K562 (cell line): ENCODE measurements at regions not wholly inside any gene's neighbourhood (a gene's known extent, or its start where the extent isn't known, plus 50 kb on each side); places are given as distances from the start of the nearest gene placed in this dataset.

Source experiments
- ATAC-seq: fragments of 200-7000 bp; cut with Tn5 transposase; 3 replicates; pipeline ENCODE4 v1.9.1; 2020; ENCODE audit warnings: moderate library complexity
- BruUV-seq: library from RNA; stranded (reverse); fragments of 400-500 nt; replicated peaks from 2 replicates; lab custom pipeline; 2021; lab: Mats Ljungman, UMichigan
- CTCF ChIA-PET: fragments of 300-600 bp; formaldehyde crosslinking; extraction: SDS; loops from one replicate; lab custom pipeline; 2021; ENCODE audit warnings: low intra/inter-chr PET ratio; lab: Yijun Ruan, JAX
- POLR2A ChIA-PET: fragments of 300-600, 350-650 bp; sonication (Branson Sonifier 250); formaldehyde crosslinking; extraction: SDS; loops from one replicate; lab custom pipeline; 2021; ENCODE audit warnings: antibody characterized with exemption, inconsistent platforms; lab: Yijun Ruan, JAX
- DNase-seq, 4 experiments: peaks; one replicate each; pipeline versions ENCODE4 v3.0.0 to v3.0.0-alpha.2; 2011 to 2018; ENCODE audit warnings: low spot score in 3 of 4, mixed read lengths in 3 of 4; ENCODE audit errors: extremely low read depth in 1 of 4
- FAIRE-seq: peaks from 2 replicates; lab custom pipeline; 2011; peaks lifted over from hg19 to GRCh38; lab: Jason Lieb, UNC
- H2AFZ ChIP-seq: 2 replicates; pipeline ENCODE4 v1.6.0; 2011; ENCODE audit warnings: low read depth, low read length, control low read depth, inconsistent platforms
- H3K27ac ChIP-seq: fragments of 200-600 bp; 3 replicates; pipeline ENCODE4 v1.8.0; 2011; ENCODE audit warnings: low read depth, mild to moderate bottlenecking, control low read depth, inconsistent platforms, low read length, moderate library complexity, mixed read lengths; ENCODE audit errors: extremely low read depth
- H3K27me3 ChIP-seq, 2 experiments: fragments of 300-600 bp in 1 of 2; 2 replicates in 1 of 2; 3 replicates in 1 of 2; pipeline versions ENCODE4 v1.6.0 to v1.8.0; 2011; ENCODE audit warnings: inconsistent platforms in 2 of 2, low read length in 2 of 2, mild to moderate bottlenecking in 1 of 2, mixed read lengths in 1 of 2, moderate library complexity in 1 of 2; ENCODE audit not compliant: control insufficient read depth in 2 of 2, insufficient read depth in 2 of 2
- H3K36me3 ChIP-seq: fragments of 300-600 bp; 3 replicates; pipeline ENCODE4 v1.8.0; 2011; ENCODE audit warnings: mild to moderate bottlenecking, low read length, inconsistent platforms; ENCODE audit not compliant: control insufficient read depth, insufficient read depth
- H3K4me1 ChIP-seq, 2 experiments: fragments of 200-600 bp in 1 of 2; replicated peaks in 1 of 2; 2 replicates in 1 of 2; 3 replicates in 1 of 2; pipeline versions ENCODE4 v1.5.1 to v1.8.0; 2011; ENCODE audit warnings: inconsistent platforms in 2 of 2, low read length in 2 of 2, mild to moderate bottlenecking in 1 of 2, mixed read lengths in 1 of 2, moderate library complexity in 1 of 2; ENCODE audit not compliant: control insufficient read depth in 2 of 2, insufficient read depth in 2 of 2
- H3K4me2 ChIP-seq: 2 replicates; pipeline ENCODE4 v1.6.1; 2011; ENCODE audit warnings: low read length, control low read depth, inconsistent platforms, mixed read lengths; ENCODE audit not compliant: insufficient read depth
- H3K4me3 ChIP-seq: fragments of 200-600 bp; sonication (generic), shearing (Covaris generic); 2 replicates; pipeline ENCODE4 v1.5.1; 2016; ENCODE audit warnings: control low read depth, inconsistent platforms
- H3K79me2 ChIP-seq: fragments of 200-600 bp; 3 replicates; pipeline ENCODE4 v1.8.0; 2011; ENCODE audit warnings: low read length, inconsistent platforms; ENCODE audit not compliant: control insufficient read depth, insufficient read depth
- H3K9ac ChIP-seq, 2 experiments: 2 replicates each; pipeline versions ENCODE4 v1.6.0 to v1.6.1; 2011; ENCODE audit warnings: low read depth in 2 of 2, low read length in 2 of 2, control low read depth in 1 of 2, inconsistent platforms in 1 of 2, mild to moderate bottlenecking in 1 of 2, mixed read lengths in 1 of 2; ENCODE audit not compliant: insufficient read depth in 1 of 2
- H3K9me1 ChIP-seq: one replicate; pipeline ENCODE4 v1.6.0; 2011; ENCODE audit warnings: inconsistent platforms, mild to moderate bottlenecking, low read length, moderate library complexity; ENCODE audit not compliant: control insufficient read depth, insufficient read depth
- H3K9me3 ChIP-seq: replicated peaks from 2 replicates; pipeline ENCODE4 v1.5.1; 2011; ENCODE audit warnings: low read depth, low read length, inconsistent platforms; ENCODE audit not compliant: control insufficient read depth, insufficient read depth
- H4K20me1 ChIP-seq: replicated peaks from 2 replicates; pipeline ENCODE4 v1.6.1; 2011; ENCODE audit warnings: low read length, inconsistent platforms, mixed read lengths; ENCODE audit not compliant: control insufficient read depth, insufficient read depth
- CBFA2T2 ChIP-seq: fragments of 450-650 bp; conservative IDR thresholded peaks from 2 replicates; pipeline ENCODE4 v1.6.1; 2017; ENCODE audit warnings: mild to moderate bottlenecking
- CBX5 ChIP-seq: IDR thresholded peaks from 2 replicates; pipeline ENCODE4 v1.6.1; 2014; ENCODE audit warnings: low read depth, borderline replicate concordance
- FOXJ3 ChIP-seq: sonication (generic); formaldehyde crosslinking; IDR thresholded peaks from 2 replicates; pipeline ENCODE4 v1.4.0; 2020; ENCODE audit warnings: mild to moderate bottlenecking, missing genetic modification reagents
- KDM1A ChIP-seq, 2 experiments: fragments of 450-650 bp; IDR thresholded peaks; 2 replicates each; pipeline ENCODE4 v1.6.1; 2016; ENCODE audit warnings: mild to moderate bottlenecking in 2 of 2
- MED1 ChIP-seq: sonication (generic); formaldehyde crosslinking; IDR thresholded peaks from 2 replicates; pipeline ENCODE4 v1.8.1; 2023; ENCODE audit warnings: missing genetic modification reagents, borderline replicate concordance
- NCOA2 ChIP-seq, 2 experiments: fragments of 450-650 bp; IDR thresholded peaks; 2 replicates each; pipeline ENCODE4 v1.6.1; 2018; ENCODE audit warnings: mild to moderate bottlenecking in 2 of 2, moderate library complexity in 1 of 2; ENCODE audit not compliant: partially characterized antibody in 2 of 2
- RB1 ChIP-seq: fragments of 450-650 bp; IDR thresholded peaks from 2 replicates; pipeline ENCODE4 v1.6.1; 2017; ENCODE audit warnings: low read depth, mild to moderate bottlenecking
- SETDB1 ChIP-seq: IDR thresholded peaks from one replicate; pipeline ENCODE4 v1.6.1; 2012; ENCODE audit warnings: low read length, control low read depth, inconsistent platforms
- ZNF280B ChIP-seq: fragments of 250-450 bp; sonication (Bioruptor Pico); IDR thresholded peaks from 2 replicates; pipeline ENCODE4 v1.5.1; 2021; ENCODE audit warnings: mild to moderate bottlenecking
- ZNF778 ChIP-seq: fragments of 450-650 bp; formaldehyde crosslinking; IDR thresholded peaks from 2 replicates; pipeline ENCODE4 v1.4.0; 2020; ENCODE audit warnings: mild to moderate bottlenecking, moderate library complexity
- WGBS: fragments of 100-300 bp; shearing (Covaris generic); methylation state at CpG from one replicate; pipeline ENCODE4 v1.1.6; 2016; ENCODE audit warnings: low coverage, mixed read lengths; ENCODE audit not compliant: insufficient coverage; ENCODE audit errors: missing lambda C conversion rate; 5-methylcytosine and 5-hydroxymethylcytosine counted together
- in situ Hi-C: fragments of 300-500 bp; cut with MboI; formaldehyde crosslinking; loops from 4 replicates; pipeline ENCODE4 v1.15.0; 2018; ENCODE audit warnings: inconsistent platforms, mixed read lengths
- intact Hi-C: fragments of 100-400 bp; cut with micrococcal nuclease; formaldehyde crosslinking; loops from 2 replicates; pipeline ENCODE4 v1.14.2; 2022
- TF ChIP-seq, protein P1 (sequence below): fragments of 450-650 bp; formaldehyde crosslinking; conservative IDR thresholded peaks from 2 replicates; pipeline ENCODE4 v1.4.0; 2022; ENCODE audit warnings: mild to moderate bottlenecking, missing genetic modification characterization

DNA sequence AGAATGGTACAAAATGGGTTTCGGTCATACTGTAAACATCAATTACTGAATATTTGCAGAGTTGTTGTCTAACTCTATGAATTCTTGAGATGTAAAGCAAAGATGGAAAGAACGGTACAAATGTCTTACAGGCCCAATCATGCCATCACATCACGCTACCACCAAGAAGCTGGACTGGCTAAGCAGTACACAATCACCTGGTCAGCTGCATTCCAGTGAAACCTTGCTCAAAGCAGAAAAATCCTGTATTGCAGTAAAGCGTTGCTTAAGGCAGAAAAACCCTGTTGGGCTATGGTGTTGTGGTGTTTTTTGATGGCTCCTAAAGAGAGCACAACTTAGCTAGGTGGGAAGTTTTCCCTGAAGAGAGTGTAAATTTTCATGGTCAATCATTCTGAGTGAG lies 112.6 kb upstream of the RASA1 start:
- Histone ChIP-seq H3K4me3 (no peak overlapping the region), H3K4me1 (peaks cover 0 to 2% of the 10 kb centered on the region in 2 experiments; a peak in 2 of 5 replicates), H4K20me1 (no peaks in the 10 kb centered on the region), H3K36me3 (no peaks in the 10 kb centered on the region), H3K27me3 (no peaks in the 10 kb centered on the region), H3K79me2 (no peaks in the 10 kb centered on the region), H3K9me3 (no peaks in the 10 kb centered on the region), H3K4me2 (no peak overlapping the region), H3K27ac (no peak overlapping the region), H3K9me1 (no peaks in the 10 kb centered on the region), H3K9ac (no peak overlapping the region), H2AFZ (no peak overlapping the region)
- CTCF ChIA-PET: no interaction called here
- in situ Hi-C loops (no loop called here), intact Hi-C loops (no loop called here)
- POLR2A ChIA-PET: interaction anchor here (0.7 kb wide), 1 partner anchor 244 kb away, joined by 3 read pairs; no protein-coding TSS in a partner anchor
- 15% methylated on average over 4 of the region's 4 CpGs for WGBS
- BruUV-seq: no TSS peak
- ATAC-seq (no peak), DNase-seq (no peak), FAIRE-seq (peak; percentile 11)
- no peak for TF ChIP-seq CBFA2T2
- no peak for TF ChIP-seq KDM1A (IDR thresholded peaks at IDR 0.05)

DNA sequence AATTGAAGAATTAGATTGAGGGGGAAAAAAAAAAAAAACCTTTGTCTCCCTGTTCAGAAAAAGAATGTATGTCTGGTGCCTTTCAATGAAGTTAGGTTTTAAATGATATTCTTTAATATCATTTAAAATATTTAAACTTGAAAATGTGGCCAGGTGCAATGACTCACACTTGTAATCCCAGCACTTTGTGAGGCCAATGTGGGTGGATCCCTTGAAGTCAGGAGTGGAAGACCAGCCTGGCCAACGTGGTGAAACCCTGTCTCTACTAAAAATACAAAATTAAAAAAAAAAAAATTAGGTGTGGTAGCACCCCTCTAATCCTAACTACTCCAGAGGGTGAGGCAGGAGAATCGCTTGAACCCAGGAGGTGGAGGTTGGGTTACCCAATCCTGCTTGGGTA lies 111.1 kb upstream of the RASA1 start:
- intact Hi-C loops: no loop called here
- H2AFZ ChIP-seq: no peak overlapping the region
- TF ChIP-seq SETDB1 (no peak), CBX5 (no peak), MED1 (CRISPR knock-in tag) (no peak), NCOA2 (IDR thresholded peaks at IDR 0.05; ENCODE audit: partially characterized antibody in 2 of 2) (no peak), FOXJ3 (CRISPR knock-in tag) (no peak), ZNF280B (CRISPR knock-in tag) (no peak), RB1 (no peak), ZNF778 (CRISPR knock-in tag) (no peak)
- TF ChIP-seq, protein P1, sequence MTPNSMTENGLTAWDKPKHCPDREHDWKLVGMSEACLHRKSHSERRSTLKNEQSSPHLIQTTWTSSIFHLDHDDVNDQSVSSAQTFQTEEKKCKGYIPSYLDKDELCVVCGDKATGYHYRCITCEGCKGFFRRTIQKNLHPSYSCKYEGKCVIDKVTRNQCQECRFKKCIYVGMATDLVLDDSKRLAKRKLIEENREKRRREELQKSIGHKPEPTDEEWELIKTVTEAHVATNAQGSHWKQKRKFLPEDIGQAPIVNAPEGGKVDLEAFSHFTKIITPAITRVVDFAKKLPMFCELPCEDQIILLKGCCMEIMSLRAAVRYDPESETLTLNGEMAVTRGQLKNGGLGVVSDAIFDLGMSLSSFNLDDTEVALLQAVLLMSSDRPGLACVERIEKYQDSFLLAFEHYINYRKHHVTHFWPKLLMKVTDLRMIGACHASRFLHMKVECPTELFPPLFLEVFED: no peak

More for the DNA sequence above, 111.1 kb upstream of the RASA1 start:
- 5% methylated on average over 2 of the region's 2 CpGs for WGBS
- Histone ChIP-seq H4K20me1 (no peaks in the 10 kb centered on the region), H3K9ac (no peak overlapping the region), H3K4me1 (no peaks in the 10 kb centered on the region; a peak in 1 of 5 replicates), H3K9me1 (no peaks in the 10 kb centered on the region), H3K79me2 (no peaks in the 10 kb centered on the region), H3K4me2 (no peak overlapping the region), H3K27ac (no peak overlapping the region), H3K36me3 (no peaks in the 10 kb centered on the region), H3K4me3 (no peak overlapping the region), H3K27me3 (no peaks in the 10 kb centered on the region), H3K9me3 (no peaks in the 10 kb centered on the region)
- in situ Hi-C loops: no loop called here
- ChIA-PET CTCF (no interaction called here), POLR2A (interaction anchor here (0.7 kb wide), 1 partner anchor 42 kb away, joined by 3 read pairs; no protein-coding TSS in a partner anchor)
- BruUV-seq: no TSS peak
- FAIRE-seq (no peak), DNase-seq (no peak), ATAC-seq (no peak)
